Esophagus squamous epithelium (tissue), 4 donors: ENCODE measurements at regions not wholly inside any gene's neighbourhood (a gene's known extent, or its start where the extent isn't known, plus 50 kb on each side); places are given as distances from the start of the nearest gene placed in this dataset.

Source experiments
- CTCF ChIP-seq, 6 experiments: fragments of 450-650 bp in 4 of 6; fragments of 200-600 bp in 2 of 6; sonication (generic) in 2 of 6; IDR thresholded peaks; one replicate each; pipeline ENCODE4 v1.5.1; 2016 to 2019; ENCODE audit warnings: antibody characterized with exemption in 6 of 6, mild to moderate bottlenecking in 4 of 6, moderate library complexity in 4 of 6
- POLR2A ChIP-seq, 4 donors: fragments of 450-650 bp; IDR thresholded peaks; one replicate each; pipeline ENCODE4 v1.6.1; 2017; ENCODE audit warnings: antibody characterized with exemption in 4 of 4, mild to moderate bottlenecking in 4 of 4, moderate library complexity in 3 of 4

- TF ChIP-seq CTCF (IDR thresholded peaks at IDR 0.05) (no peak), POLR2A (IDR thresholded peaks at IDR 0.05) (no peak)
These were observed 301.3 kb upstream of the MPDZ start for GRCh38 chr9:13580760-13581159.
